ENCODE measurements at regions not wholly inside any gene's neighbourhood (a gene's known extent, or its start where the extent isn't known, plus 50 kb on each side); places are given as distances from the start of the nearest gene placed in this dataset.

GRCh38 chr2:97355887-97356286, 233.8 kb downstream of the ANKRD36B start:
- CTCF ChIA-PET: no interaction called here
- in situ Hi-C loops (cut with MboI): no loop called here

More at GRCh38 chr2:97355887-97356286, 233.8 kb downstream of the ANKRD36B start:
- no peaks in the 10 kb centered on the region for H3K9me3 ChIP-seq (replicated peaks; ENCODE audit: control insufficient read depth, insufficient read depth, low read length)
- WGBS (ENCODE audit: insufficient coverage, insufficient replicate concordance, low lambda C conversion rate, missing lambda C conversion rate): 29% methylated on average over 4 of the region's 4 CpGs
- DNase-seq (ENCODE audit: low read depth, low spot score) (no peak), ATAC-seq (no peak), FAIRE-seq (no peak)
- no peak overlapping the region for H3K4me2 ChIP-seq (ENCODE audit: control insufficient read depth, insufficient read depth)
- H3K36me3 ChIP-seq (ENCODE audit: control insufficient read depth in 2 of 2, insufficient read depth in 2 of 2, low read length in 1 of 2): no peaks in the 10 kb centered on the region
- no peaks in the 10 kb centered on the region for H3K79me2 ChIP-seq (ENCODE audit: control insufficient read depth, insufficient read depth, low read length)
- H2AFZ ChIP-seq (ENCODE audit: control insufficient read depth, low read depth, low read length): no peak overlapping the region
- TF ChIP-seq WRNIP1 (IDR thresholded peaks at IDR 0.05; ENCODE audit: borderline replicate concordance, low read depth, low read length) (no peak), PRDM15 (CRISPR knock-in tag; IDR thresholded peaks at IDR 0.05) (no peak)
- intact Hi-C loops (cut with micrococcal nuclease; ENCODE audit: unreplicated experiment): no loop called here
- ChIA-PET POLR2A (no interaction called here), SMC1A (ENCODE audit: uncharacterized antibody, unreplicated experiment) (no interaction called here), RAD21 (ENCODE audit: unreplicated experiment) (no interaction called here)
- H3K9ac ChIP-seq (ENCODE audit: control insufficient read depth, insufficient read depth, low read length): no peak overlapping the region
- no peak overlapping the region for H3K4me3 ChIP-seq
- H3K27me3 ChIP-seq (replicated peaks in 1 of 2; ENCODE audit: control insufficient read depth in 2 of 2, insufficient read depth in 2 of 2, low read length in 1 of 2): peaks cover 3% of the 10 kb centered on the region in 2 experiments
- no peak overlapping the region for H3K27ac ChIP-seq (ENCODE audit: control insufficient read depth, insufficient read depth)
- no peaks in the 10 kb centered on the region for H3K4me1 ChIP-seq (ENCODE audit: control insufficient read depth, insufficient read depth, low read length)
- no TSS peak for BruUV-seq (replicated peaks)
- H4K20me1 ChIP-seq (ENCODE audit: control insufficient read depth, insufficient read depth): no peaks in the 10 kb centered on the region
